SK-N-SH treated with all-trans-retinoic acid at 6 μM for 48 hours (cell line): ENCODE measurements at regions not wholly inside any gene's neighbourhood (a gene's known extent, or its start where the extent isn't known, plus 50 kb on each side); places are given as distances from the start of the nearest gene placed in this dataset.

ENCODE experiments used
- ARNTL ChIP-seq: fragments of 450-650 bp; formaldehyde crosslinking; IDR thresholded peaks from 2 replicates; pipeline ENCODE4 v1.5.0; 2020; ENCODE audit warnings: low read depth, mild to moderate bottlenecking, moderate library complexity, borderline replicate concordance
- CSDC2 ChIP-seq: fragments of 250-450 bp; sonication (Bioruptor Pico); IDR thresholded peaks from 2 replicates; pipeline ENCODE4 v1.5.0; 2020; ENCODE audit warnings: mild to moderate bottlenecking, moderate library complexity
- ISL1 ChIP-seq: fragments of 250-450 bp; sonication (Bioruptor Pico); IDR thresholded peaks from 2 replicates; pipeline ENCODE4 v2.1.2; 2022; ENCODE audit warnings: mild to moderate bottlenecking, moderate library complexity
- PATZ1 ChIP-seq: fragments of 250-450 bp; sonication (Bioruptor Pico); IDR thresholded peaks from 2 replicates; pipeline ENCODE4 v1.8.0; 2020; ENCODE audit warnings: mild to moderate bottlenecking, moderate library complexity, borderline replicate concordance
- SNAI2 ChIP-seq: fragments of 250-450 bp; sonication (Bioruptor Pico); IDR thresholded peaks from 2 replicates; pipeline ENCODE4 v1.5.0; 2020; ENCODE audit warnings: mild to moderate bottlenecking, moderate library complexity
- TCF4 ChIP-seq: fragments of 250-450 bp; sonication (Bioruptor Pico); IDR thresholded peaks from 2 replicates; pipeline ENCODE4 v1.8.0; 2021; ENCODE audit warnings: mild to moderate bottlenecking, moderate library complexity, borderline replicate concordance
- TOX ChIP-seq: fragments of 250-450 bp; sonication (Bioruptor Pico); IDR thresholded peaks from 2 replicates; pipeline ENCODE4 v1.8.0; 2021; ENCODE audit warnings: mild to moderate bottlenecking, moderate library complexity, borderline replicate concordance
- ZC3H10 ChIP-seq: fragments of 250-450 bp; sonication (Bioruptor Pico); IDR thresholded peaks from 2 replicates; pipeline ENCODE4 v1.5.1; 2021; ENCODE audit warnings: mild to moderate bottlenecking, moderate library complexity

- TF ChIP-seq TOX (no peak), ISL1 (CRISPR knock-in tag) (no peak), ARNTL (CRISPR knock-in tag) (no peak), CSDC2 (CRISPR knock-in tag) (no peak), SNAI2 (CRISPR knock-in tag) (no peak), TCF4 (no peak), ZC3H10 (CRISPR knock-in tag) (no peak), PATZ1 (no peak)
Observed at GRCh38 chr20:24379484-24379927, 89.9 kb upstream of the SYNDIG1 start.
